ENCODE measurements at regions not wholly inside any gene's neighbourhood (a gene's known extent, or its start where the extent isn't known, plus 50 kb on each side); places are given as distances from the start of the nearest gene placed in this dataset.

DNA sequence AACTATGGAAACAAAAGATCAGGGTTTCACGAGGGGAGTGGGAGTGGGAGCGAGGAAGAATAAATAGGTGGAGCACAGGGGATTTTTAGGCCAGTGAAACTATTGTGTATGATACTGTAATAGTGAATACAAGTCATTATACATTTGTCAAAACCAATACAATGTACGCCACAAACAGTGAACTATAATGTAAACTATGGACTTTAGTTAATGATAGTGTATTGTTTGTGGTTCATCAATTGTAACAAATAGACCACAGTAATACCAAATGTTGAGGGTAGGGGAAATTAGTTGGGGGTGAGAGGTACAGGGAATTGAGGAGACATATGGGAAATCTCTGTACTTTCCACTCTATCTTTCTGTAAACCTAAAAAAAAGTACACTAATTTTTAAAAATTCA is 218.4 kb downstream of the FRK start:
- Histone ChIP-seq H3K79me2 (ENCODE audit: insufficient read depth, low read length) (no peaks in the 10 kb centered on the region), H3K4me3 (ENCODE audit: insufficient read depth, low read depth, low read length) (no peak overlapping the region), H3K4me2 (ENCODE audit: low read length) (no peak overlapping the region), H3K9ac (ENCODE audit: low read length) (no peak overlapping the region), H2AFZ (ENCODE audit: low read depth, low read length) (no peak overlapping the region), H3K27ac (ENCODE audit: low read depth, low read length) (no peak overlapping the region), H3K27me3 (ENCODE audit: insufficient read depth, low read length) (no peaks in the 10 kb centered on the region), H3K4me1 (ENCODE audit: insufficient read depth, low read length) (no peaks in the 10 kb centered on the region), H3K9me3 (ENCODE audit: insufficient read depth, low read depth, low read length) (no peaks in the 10 kb centered on the region), H4K20me1 (ENCODE audit: insufficient read depth, low read length) (no peaks in the 10 kb centered on the region), H3K36me3 (ENCODE audit: insufficient read depth, low read length) (no peaks in the 10 kb centered on the region)
- TF ChIP-seq, protein P1, sequence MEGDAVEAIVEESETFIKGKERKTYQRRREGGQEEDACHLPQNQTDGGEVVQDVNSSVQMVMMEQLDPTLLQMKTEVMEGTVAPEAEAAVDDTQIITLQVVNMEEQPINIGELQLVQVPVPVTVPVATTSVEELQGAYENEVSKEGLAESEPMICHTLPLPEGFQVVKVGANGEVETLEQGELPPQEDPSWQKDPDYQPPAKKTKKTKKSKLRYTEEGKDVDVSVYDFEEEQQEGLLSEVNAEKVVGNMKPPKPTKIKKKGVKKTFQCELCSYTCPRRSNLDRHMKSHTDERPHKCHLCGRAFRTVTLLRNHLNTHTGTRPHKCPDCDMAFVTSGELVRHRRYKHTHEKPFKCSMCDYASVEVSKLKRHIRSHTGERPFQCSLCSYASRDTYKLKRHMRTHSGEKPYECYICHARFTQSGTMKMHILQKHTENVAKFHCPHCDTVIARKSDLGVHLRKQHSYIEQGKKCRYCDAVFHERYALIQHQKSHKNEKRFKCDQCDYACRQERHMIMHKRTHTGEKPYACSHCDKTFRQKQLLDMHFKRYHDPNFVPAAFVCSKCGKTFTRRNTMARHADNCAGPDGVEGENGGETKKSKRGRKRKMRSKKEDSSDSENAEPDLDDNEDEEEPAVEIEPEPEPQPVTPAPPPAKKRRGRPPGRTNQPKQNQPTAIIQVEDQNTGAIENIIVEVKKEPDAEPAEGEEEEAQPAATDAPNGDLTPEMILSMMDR (IDR thresholded peaks at IDR 0.05; ENCODE audit: insufficient read depth, low read depth, low read length) = no peak
- no peak for TF ChIP-seq EZH2 (IDR thresholded peaks at IDR 0.05; ENCODE audit: insufficient read depth, low read length)
- Mint-ChIP-seq H3K4me3 (ENCODE audit: unreplicated experiment) (no peak overlapping the region), H3K4me1 (ENCODE audit: low read depth, unreplicated experiment) (peaks cover 4% of the 10 kb centered on the region), H3K27ac (ENCODE audit: unreplicated experiment) (no peak overlapping the region), H3K36me3 (ENCODE audit: low read depth, unreplicated experiment) (no peaks in the 10 kb centered on the region), H3K9me3 (ENCODE audit: unreplicated experiment) (no peaks in the 10 kb centered on the region), H3K27me3 (ENCODE audit: low read depth, unreplicated experiment) (no peaks in the 10 kb centered on the region)
- DNase-seq (ENCODE audit: low read depth) (no peak), FAIRE-seq (no peak)

DNA sequence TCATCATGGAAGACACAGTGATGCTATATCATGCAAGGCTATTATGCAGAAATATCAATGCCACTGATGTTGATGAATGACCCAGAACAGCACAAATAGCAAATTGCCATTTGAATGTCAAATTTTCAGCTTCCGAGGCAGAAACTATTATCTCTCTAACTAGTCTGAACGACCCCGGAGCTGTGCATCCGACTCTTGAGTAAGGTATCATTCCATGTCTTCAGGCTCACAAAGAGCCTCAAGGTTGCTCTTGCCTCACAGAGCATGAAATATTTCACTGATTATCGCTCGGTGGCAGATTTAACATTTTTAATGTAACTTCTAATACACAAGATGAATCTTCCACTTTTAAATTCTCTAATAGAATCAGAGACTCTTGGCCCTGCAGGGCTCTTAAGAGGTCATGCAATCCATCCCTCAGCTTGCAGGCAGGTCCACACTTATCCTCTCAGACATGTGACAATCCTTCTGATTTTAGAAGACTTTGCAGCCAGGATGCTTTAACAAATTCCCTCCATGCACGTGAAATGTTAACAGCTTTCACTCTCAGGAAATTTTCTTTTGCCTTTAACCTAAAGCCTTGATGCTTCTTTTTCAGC is 221.0 kb downstream of the FRK start:
- H3K9me3 Mint-ChIP-seq (ENCODE audit: unreplicated experiment) = no peaks in the 10 kb centered on the region
- peaks cover 2% of the 10 kb centered on the region for H3K4me1 Mint-ChIP-seq (ENCODE audit: low read depth, unreplicated experiment)
- no peaks in the 10 kb centered on the region for H3K79me2 ChIP-seq (ENCODE audit: insufficient read depth, low read length)
- TF ChIP-seq, protein P1 (IDR thresholded peaks at IDR 0.05; ENCODE audit: insufficient read depth, low read depth, low read length) = no peak
- TF ChIP-seq EZH2 (IDR thresholded peaks at IDR 0.05; ENCODE audit: insufficient read depth, low read length) = no peak
- H3K27me3 ChIP-seq (ENCODE audit: insufficient read depth, low read length) = no peaks in the 10 kb centered on the region
- no peaks in the 10 kb centered on the region for H3K4me1 ChIP-seq (ENCODE audit: insufficient read depth, low read length)
- no peak overlapping the region for H3K27ac ChIP-seq (ENCODE audit: low read depth, low read length)
- H4K20me1 ChIP-seq (ENCODE audit: insufficient read depth, low read length) = no peaks in the 10 kb centered on the region
- no peak overlapping the region for H3K4me3 ChIP-seq (ENCODE audit: insufficient read depth, low read depth, low read length)
- H3K9ac ChIP-seq (ENCODE audit: low read length) = no peak overlapping the region
- H2AFZ ChIP-seq (ENCODE audit: low read depth, low read length) = no peak overlapping the region
- H3K36me3 Mint-ChIP-seq (ENCODE audit: low read depth, unreplicated experiment) = no peaks in the 10 kb centered on the region
- no peaks in the 10 kb centered on the region for H3K9me3 ChIP-seq (ENCODE audit: insufficient read depth, low read depth, low read length)
- no peaks in the 10 kb centered on the region for H3K27me3 Mint-ChIP-seq (ENCODE audit: low read depth, unreplicated experiment)
- no peak overlapping the region for H3K27ac Mint-ChIP-seq (ENCODE audit: unreplicated experiment)
- H3K36me3 ChIP-seq (ENCODE audit: insufficient read depth, low read length) = no peaks in the 10 kb centered on the region
- FAIRE-seq = no peak
- H3K4me3 Mint-ChIP-seq (ENCODE audit: unreplicated experiment) = no peak overlapping the region
- H3K4me2 ChIP-seq (ENCODE audit: low read length) = no peak overlapping the region
- no peak for DNase-seq (ENCODE audit: low read depth)

DNA sequence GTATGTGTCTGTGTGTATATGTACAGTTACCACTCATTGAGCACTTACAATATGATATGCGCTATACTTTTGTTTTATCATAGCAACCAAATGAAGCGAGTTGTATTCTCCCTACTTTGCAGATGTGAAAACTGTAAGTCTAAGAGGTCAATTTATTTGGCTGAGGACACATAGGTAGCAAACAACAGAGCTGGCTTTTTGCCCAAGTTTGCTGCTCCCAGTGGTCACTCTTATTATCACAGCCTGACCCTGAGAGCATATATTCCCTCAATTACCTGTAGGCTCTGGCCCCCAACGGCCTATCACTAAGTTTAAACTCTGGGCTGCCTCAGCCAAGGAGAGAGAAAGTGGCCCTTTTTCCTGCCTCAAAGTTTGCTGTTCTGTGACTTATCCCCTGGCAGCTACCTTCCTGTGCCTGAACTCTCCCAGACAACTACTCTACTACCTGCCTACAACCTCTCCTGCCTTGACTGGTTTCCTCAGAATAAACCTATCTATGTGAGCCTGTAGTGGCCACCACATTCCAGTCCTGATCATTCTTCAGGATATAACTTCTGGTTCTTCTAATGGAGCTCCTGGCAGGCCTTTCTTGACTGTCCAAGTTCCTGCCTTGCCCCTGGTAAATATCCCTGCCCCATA is 221.8 kb downstream of the FRK start:
- no peak overlapping the region for H2AFZ ChIP-seq (ENCODE audit: low read depth, low read length)
- Mint-ChIP-seq H3K4me1 (ENCODE audit: low read depth, unreplicated experiment) (peaks cover 2% of the 10 kb centered on the region), H3K9me3 (ENCODE audit: unreplicated experiment) (no peaks in the 10 kb centered on the region), H3K27ac (ENCODE audit: unreplicated experiment) (no peak overlapping the region), H3K4me3 (ENCODE audit: unreplicated experiment) (no peak overlapping the region), H3K27me3 (ENCODE audit: low read depth, unreplicated experiment) (no peaks in the 10 kb centered on the region), H3K36me3 (ENCODE audit: low read depth, unreplicated experiment) (no peaks in the 10 kb centered on the region)
- no peaks in the 10 kb centered on the region for H3K9me3 ChIP-seq (ENCODE audit: insufficient read depth, low read depth, low read length)
- no peaks in the 10 kb centered on the region for H4K20me1 ChIP-seq (ENCODE audit: insufficient read depth, low read length)
- no peak overlapping the region for H3K9ac ChIP-seq (ENCODE audit: low read length)
- no peaks in the 10 kb centered on the region for H3K36me3 ChIP-seq (ENCODE audit: insufficient read depth, low read length)
- DNase-seq (ENCODE audit: low read depth) = peak; percentile 3
- H3K4me3 ChIP-seq (ENCODE audit: insufficient read depth, low read depth, low read length) = no peak overlapping the region
- no peak for FAIRE-seq
- no peaks in the 10 kb centered on the region for H3K27me3 ChIP-seq (ENCODE audit: insufficient read depth, low read length)
- H3K4me2 ChIP-seq (ENCODE audit: low read length) = no peak overlapping the region
- no peaks in the 10 kb centered on the region for H3K4me1 ChIP-seq (ENCODE audit: insufficient read depth, low read length)
- no peak for TF ChIP-seq EZH2 (IDR thresholded peaks at IDR 0.05; ENCODE audit: insufficient read depth, low read length)
- TF ChIP-seq, protein P1 (IDR thresholded peaks at IDR 0.05; ENCODE audit: insufficient read depth, low read depth, low read length) = peak; percentile 65
- no peak overlapping the region for H3K27ac ChIP-seq (ENCODE audit: low read depth, low read length)
- no peaks in the 10 kb centered on the region for H3K79me2 ChIP-seq (ENCODE audit: insufficient read depth, low read length)

Measured in astrocyte (in vitro differentiated cells and primary cell).